CD4-positive, alpha-beta T cell treated with Interleukin-6 at 100 ng/mL for 8 hours (primary cell): ENCODE measurements at regions not wholly inside any gene's neighbourhood (a gene's known extent, or its start where the extent isn't known, plus 50 kb on each side); places are given as distances from the start of the nearest gene placed in this dataset.

Experiments used
- DNase-seq: peaks from one replicate; pipeline ENCODE4 v3.0.0-alpha.2; 2020; ENCODE audit warnings: mixed read lengths, low spot score

GRCh38 chr2:74036010-74036409 lies 51.3 kb downstream of the TET3 start:
- DNase-seq, result no peak

- no peak for DNase-seq
These were observed 51.9 kb downstream of the TET3 start for GRCh38 chr2:74036450-74037195.

DNA sequence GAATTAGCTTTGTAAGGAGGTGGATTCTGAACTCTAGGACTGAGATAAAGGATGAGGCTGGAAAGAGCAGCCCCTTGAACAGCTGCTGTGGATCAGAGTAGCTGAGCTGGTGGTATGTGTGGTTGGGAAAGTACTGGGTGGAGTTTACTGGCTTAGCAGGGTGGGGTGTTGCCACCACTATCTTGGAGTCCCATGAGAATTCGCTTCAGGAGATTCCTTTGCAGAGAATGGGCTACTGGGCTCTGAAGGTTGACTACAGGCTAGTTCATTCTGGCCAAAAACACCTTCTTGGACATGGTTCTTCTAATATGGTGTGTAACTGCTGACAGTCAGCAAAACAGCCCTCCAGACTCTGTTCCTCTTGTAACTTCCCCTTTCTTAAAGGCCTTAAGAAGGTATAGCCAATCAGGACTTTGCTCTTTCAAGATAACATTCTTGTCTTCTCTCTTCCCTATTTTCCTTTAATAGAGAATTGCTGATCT lies 52.7 kb downstream of the TET3 start:
- no peak for DNase-seq

DNA sequence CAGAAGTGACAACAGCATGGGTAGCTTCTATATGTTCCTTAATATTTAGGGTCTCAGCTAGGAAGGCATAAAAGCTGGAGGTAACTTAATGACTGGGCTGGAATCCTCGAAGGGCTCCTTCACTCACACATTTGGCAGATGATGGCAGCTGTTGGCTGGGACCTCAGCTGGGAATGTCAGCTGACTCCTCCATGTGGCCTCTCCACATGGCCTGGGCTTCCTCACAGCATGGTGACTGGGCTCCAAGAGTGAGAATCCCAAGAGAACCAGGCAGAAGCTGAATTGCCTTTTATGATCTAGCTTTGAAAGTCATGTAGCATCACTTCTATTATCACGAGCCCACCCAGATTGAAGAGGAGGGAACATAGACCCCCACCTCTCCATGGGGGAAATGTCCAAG lies 54.9 kb downstream of the TET3 start:
- DNase-seq, result no peak

- DNase-seq, result no peak
These were observed 56.5 kb downstream of the TET3 start for GRCh38 chr2:74041182-74041581.

DNA sequence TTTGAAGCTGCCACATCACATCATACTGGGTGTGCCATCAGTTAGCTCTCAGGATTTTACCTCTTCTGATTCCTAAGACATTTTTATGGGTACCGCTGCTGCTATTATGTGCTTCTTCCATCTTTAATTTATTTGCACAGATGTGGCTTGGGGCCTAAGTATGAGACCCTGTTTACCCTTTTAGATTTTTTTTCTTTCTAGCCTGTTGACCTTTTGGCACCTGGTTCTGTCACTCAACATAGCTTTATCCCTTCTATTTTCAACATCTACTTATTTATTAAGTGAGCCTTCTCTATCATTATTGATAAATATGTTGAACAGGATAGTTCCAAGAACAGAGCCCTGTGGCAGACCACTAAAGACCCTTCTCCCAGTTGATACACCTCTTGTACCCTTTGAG lies 57.0 kb downstream of the TET3 start:
- DNase-seq, result no peak

- DNase-seq, result no peak
These were observed 57.9 kb downstream of the TET3 start for GRCh38 chr2:74042606-74043005.

DNA sequence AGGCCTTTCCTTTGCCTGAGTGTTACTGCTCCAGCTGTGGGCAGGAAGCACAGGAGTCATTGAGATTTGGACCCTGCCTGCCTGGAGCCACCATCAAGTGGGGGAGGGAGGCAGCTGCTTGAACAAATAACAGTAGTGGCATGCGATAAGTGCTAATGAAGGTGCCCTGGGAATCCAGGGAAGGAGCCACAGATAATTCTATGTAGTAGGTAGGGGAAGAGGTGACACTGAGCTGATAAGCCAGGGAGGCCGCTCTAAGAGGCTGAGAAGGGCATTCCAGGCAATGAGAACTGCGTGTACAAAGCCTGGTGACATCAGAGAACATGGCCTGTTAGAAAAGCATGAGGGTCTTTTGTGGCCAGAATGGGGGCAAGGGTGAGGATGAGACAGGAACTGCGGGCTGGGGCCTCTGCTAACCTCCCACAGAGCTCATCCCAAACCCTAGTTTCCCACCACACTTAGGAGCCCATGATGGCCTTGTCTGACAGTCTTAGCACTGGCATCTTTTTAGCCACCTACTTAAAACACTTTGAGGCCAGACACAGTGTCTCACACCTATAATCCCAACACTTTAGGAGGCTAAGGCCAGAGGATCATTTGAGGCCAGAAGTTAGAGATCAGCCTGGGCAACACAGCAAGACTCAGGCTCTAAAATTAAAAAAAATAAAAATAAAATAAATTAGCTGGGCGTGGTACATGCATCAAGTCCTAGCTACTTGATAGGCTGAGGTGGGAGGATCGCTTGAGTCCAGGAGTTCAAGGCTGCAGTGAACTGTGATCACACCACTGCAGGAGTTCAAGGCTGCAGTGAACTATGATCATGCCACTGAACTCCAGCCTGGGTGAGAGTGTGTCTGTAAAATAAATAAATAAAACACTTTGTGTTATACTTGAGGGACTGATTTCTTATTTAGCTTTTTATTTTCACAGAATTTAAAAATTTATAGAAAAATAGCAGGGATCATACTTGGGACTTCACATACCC lies 58.9 kb downstream of the TET3 start:
- no peak for DNase-seq

- no peak for DNase-seq
These were observed 60.3 kb downstream of the TET3 start for GRCh38 chr2:74044999-74045398.

DNA sequence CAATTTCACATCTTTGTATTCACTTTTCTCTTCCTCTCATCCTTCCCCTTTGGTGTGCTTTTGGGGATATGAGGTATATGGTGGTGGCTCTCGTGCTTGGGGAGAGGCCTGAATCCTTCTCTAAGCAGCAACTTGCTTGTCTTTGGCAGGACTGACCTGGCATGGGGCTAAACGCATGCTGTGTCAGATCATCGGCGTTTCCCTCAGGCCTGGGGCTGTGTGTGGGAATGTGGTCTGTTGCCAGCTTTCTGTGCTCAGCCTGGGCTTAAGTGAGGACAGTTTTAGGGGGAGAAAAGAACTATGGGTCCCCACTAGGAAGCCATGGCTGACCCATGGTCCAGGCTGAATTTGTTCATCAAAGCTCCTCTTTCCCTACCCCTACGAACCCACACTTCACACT lies 60.7 kb downstream of the TET3 start:
- no peak for DNase-seq

DNA sequence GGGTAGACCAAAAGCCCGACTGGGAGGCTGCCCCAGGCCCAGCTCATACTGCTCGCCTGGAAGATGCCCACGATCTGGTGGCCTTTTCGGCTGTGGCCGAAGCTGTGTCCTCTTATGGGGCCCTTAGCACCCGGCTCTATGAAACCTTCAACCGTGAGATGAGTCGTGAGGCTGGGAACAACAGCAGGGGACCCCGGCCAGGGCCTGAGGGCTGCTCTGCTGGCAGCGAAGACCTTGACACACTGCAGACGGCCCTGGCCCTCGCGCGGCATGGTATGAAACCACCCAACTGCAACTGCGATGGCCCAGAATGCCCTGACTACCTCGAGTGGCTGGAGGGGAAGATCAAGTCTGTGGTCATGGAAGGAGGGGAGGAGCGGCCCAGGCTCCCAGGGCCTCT lies 61.7 kb downstream of the TET3 start:
- DNase-seq, result no peak

GRCh38 chr2:74047152-74047551 lies 62.4 kb downstream of the TET3 start:
- DNase-seq, result no peak

GRCh38 chr2:74048147-74048546 lies 63.4 kb downstream of the TET3 start:
- no peak for DNase-seq

DNA sequence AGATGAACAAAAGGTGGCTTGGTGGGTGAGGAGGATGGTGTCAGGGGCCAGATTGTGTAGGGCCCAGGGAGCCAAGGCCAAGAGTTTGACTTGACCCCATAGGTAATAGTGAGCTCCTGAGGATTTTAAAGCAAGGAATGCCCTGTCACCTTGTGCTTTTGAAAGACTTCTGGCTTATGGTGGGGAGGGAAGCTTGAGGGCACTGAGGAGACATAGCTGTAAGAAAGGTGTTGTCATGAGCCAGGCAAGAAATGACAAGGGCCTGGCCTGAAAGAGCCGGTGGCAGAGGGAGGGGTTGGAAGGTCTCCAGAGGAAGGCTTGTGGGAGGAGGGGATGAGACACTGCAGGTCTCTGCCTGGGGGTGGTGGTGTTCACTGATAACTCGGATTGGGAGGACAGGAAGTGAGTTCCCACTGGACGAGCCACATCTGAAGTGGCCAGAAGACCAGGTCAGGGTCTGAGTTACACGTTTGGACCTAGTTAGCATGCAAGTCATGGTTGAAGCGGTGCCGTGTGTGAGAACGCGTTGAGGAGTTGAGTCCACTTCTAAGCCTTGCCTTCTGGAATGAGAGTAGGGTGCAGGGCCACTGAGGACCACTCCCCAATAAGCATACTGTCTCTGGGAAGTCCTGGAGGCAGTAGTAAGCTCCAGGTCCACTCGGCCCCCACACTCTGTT lies 64.3 kb downstream of the TET3 start:
- DNase-seq, result no peak

- no peak for DNase-seq
These were observed 65.4 kb downstream of the TET3 start for GRCh38 chr2:74050151-74050550.

- DNase-seq, result no peak
These were observed 66.8 kb downstream of the TET3 start for GRCh38 chr2:74051504-74051903.

- peak; percentile 49 for DNase-seq
These were observed 68.3 kb downstream of the TET3 start for GRCh38 chr2:74052732-74053710.

DNA sequence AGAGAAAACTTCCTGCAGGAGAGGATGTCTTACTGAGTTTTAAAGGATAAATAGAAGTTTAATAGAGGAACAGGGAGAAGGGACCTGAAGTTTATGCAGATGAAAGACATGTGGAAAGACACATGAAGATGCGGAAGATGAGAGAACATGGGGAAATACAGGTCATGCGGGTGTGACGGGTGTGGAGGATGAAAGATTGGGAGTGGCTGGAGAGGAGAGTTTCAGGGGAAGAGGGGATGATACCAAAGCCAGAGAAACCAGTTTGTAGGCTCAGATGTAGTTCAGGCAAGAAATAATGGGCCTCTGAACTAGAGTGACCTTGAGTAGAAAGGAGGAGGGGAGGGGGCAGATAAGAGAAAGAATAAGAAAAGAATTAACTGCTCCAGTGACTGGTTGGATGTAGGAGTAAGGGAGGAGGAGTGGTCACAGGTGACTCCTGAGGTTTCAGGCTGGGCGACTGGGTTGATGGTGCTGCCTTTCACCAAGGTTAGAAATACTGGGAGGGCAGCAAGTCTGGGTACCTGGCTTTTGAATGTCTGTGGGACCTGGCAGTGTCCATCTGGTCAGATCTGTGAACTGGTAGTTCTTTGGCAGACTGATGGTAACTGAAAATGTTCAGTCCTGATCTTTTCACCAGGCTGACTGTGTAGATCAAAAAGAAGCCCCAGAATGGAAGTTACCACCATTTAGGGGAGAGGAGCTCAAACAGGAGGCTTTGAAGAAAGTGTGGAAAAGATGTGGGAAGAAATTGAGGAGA lies 69.4 kb downstream of the TET3 start:
- no peak for DNase-seq

GRCh38 chr2:74059137-74059775 lies 74.5 kb downstream of the TET3 start:
- DNase-seq, result no peak

DNA sequence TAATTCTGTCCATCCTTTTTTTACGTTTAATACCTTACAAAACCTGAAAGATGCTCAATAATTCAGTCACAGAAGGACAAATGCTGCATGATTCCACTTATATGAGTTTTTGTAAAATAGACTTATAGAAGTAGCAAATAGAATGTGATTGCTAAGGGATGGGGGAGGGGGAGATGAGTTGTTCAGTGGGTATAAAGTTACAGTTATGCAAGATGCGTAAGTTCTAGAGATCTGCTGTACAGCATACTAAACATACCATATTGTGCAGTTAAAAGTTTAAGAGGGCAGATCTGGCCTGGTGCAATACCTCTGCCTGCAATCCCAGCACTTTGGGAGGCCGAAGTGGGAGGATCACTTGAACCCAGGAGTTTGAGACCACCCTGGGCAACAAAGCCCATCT lies 78.8 kb downstream of the TET3 start:
- no peak for DNase-seq
